GM21390 (cell line): ENCODE measurements at regions not wholly inside any gene's neighbourhood (a gene's known extent, or its start where the extent isn't known, plus 50 kb on each side); places are given as distances from the start of the nearest gene placed in this dataset.

Experiments
- ATAC-seq: cut with Tn5 transposase; IDR thresholded peaks from one replicate; pipeline ENCODE4 v1.9.1; 2021; ENCODE audit not compliant: unreplicated experiment

DNA sequence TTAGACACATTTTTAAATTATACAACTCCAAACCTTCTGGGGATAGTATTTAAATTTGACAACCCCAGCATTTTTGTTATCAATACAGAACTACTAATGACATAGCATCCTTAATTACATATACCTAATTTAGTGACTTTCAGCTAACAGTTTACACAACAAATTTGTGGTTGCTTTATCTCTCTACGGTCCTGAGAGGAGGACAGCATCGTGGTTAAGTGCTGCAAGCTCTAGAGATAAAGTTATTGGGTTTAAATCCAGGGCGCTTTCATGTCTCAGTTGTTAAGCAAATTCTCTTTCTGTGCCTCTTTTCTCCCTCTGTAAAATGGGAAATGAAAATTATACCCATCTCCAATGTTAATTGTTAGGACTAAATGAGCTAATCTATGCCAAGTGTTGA, 129.3 kb downstream of the METTL4 start:
- ATAC-seq = no peak

GRCh38 chr18:2442726-2443275, 128.5 kb downstream of the METTL4 start:
- ATAC-seq = no peak

DNA sequence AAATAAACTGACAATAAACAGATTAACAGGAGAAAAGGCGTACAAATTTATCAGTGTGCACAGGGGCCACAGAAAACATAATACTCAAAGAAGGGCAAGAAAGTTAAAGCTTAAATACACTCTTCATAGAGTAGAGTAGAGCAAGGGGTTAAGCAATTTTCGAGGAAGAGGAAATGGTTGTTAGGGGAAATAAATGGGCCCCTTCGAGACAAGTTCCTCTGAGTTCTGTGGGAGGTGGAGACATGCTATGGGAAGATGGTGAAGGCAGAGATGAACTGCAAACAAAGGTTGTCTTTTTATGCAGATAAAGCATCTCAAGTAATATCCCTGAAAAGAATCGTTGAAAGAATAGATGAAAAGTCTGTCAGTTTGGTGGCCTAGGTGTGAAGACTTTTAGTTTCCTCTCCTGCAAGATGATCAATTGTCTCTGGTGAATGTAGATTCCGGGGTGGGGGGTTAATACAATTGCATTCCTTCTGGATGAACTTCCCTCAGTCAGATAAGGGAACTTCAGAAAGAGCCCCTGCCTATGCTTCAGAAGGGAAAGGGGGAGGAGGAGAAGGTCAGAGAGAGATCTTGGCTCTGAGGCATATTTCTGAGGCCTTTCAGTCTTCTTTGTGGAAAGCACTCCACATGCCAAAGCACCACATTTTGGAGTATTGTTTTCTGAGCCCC, 127.0 kb downstream of the METTL4 start:
- no peak for ATAC-seq

DNA sequence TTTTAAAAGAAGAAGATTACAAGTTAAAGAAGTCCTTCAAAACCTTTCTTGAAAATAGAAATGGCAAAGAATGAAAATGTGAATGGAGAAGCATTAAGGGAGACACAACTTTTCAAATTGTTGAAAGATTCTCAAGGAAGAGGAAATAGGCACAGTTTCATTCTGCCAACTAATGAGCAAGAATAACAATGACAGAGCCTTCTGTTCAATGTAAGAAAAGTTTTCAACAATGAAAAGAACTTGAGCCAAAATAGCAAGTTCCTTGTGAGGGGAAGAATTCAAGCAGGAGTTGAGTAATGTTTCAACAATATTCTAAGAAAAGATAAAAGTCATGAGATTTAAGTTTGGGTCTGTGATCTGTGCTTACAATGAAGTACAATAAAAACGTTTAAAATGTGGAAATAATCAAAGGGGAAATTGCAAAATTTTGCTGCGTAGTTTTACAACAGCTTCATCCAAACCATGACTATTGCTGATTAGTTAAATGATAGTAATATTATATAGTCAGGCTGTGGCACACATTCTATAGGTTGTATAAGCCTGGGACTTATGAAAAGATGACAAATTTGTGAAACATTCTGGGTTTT, 122.6 kb downstream of the METTL4 start:
- ATAC-seq = no peak

DNA sequence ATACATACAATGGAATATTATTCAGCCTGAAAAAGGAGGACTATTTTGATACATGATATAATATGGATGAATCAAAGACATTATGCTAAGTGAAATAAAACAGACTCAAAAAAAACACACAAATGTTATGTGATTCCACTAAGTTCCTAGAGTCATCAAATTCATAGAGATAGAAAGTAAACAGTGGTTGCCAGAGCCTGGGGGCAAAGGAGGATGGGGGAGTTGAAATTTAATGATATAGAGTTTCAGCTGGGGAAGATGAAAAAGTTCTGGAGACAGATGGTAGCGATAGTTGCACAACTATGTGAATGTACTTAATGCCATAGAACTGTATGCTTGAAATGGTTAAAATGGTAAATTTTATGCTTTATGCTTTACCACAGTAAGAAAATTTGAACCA, 119.7 kb downstream of the METTL4 start:
- no peak for ATAC-seq

GRCh38 chr18:2459886-2460285, 111.4 kb downstream of the METTL4 start:
- ATAC-seq = no peak

DNA sequence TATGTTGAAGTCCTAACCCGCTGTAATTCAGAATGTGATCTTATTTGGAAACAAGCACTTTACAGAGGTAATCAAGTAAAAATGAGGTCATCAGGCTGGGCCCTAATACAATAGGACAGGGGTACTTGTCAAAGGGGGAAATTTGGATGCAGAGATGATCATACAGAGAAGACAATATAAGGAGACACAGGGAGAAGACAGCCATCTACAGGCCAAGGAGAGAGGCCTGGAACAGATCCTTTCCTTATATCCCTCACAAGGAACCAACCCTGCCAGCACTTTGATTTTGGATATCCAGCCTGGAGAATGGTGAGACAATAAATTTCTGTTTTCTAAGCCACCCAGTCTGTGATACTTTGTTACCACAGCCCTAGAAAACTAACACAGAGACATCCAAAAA, 104.3 kb downstream of the METTL4 start:
- ATAC-seq = no peak

GRCh38 chr18:2468051-2468450, 103.3 kb downstream of the METTL4 start:
- ATAC-seq = no peak

- ATAC-seq = no peak
Measured at GRCh38 chr18:2471523-2471922, 99.8 kb downstream of the METTL4 start.

- ATAC-seq = no peak
Measured at GRCh38 chr18:2478662-2479061, 92.6 kb downstream of the METTL4 start.

GRCh38 chr18:2480536-2480935, 90.8 kb downstream of the METTL4 start:
- ATAC-seq = no peak

GRCh38 chr18:2482706-2483475, 88.4 kb downstream of the METTL4 start:
- no peak for ATAC-seq

DNA sequence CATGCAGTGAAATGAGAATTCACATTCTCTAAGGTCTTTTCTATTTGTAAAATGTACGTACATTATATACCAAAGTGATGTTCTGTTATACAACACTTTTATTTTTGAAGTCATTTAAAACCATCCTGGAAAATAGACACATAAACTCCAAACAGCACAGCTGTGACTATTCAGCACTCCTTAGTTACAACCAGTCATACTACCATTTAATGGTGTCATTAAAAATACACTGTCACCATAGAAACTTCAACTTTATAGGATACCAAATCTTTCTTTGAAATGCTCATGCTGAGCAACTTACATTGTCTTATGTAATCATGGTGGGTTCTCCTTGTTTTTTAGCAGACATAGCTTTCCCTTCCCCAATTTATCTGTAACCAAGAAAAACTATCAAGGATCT, 85.3 kb downstream of the METTL4 start:
- ATAC-seq = no peak

DNA sequence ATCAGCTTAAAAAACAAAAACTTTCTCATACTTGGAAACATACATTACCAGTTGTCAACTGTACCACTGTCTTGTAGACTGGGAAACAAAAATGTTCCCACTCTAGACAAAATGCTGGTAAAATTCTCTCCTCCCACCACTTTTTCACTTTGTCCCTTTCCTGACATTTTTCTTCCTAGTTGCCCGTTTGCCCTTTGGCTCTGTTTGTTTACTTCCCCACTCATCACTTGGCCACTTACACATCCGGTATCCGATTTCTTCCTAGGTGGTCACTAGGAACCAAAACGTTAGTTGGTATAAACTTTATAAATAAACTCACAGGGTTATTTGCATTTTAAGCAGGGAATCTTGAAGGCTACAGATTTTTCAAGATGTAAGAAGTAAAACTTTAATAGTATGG, 84.9 kb downstream of the METTL4 start:
- ATAC-seq = no peak
